HG03520 (cell line): ENCODE measurements at regions not wholly inside any gene's neighbourhood (a gene's known extent, or its start where the extent isn't known, plus 50 kb on each side); places are given as distances from the start of the nearest gene placed in this dataset.
"Not testable (repeated sequence)": the region's sequence is repeated elsewhere in the genome, so short reads cannot be mapped to it uniquely, and the experiment has no call there.

Experiments used
- ATAC-seq: cut with Tn5 transposase; IDR thresholded peaks from one replicate; pipeline ENCODE4 v1.9.1; 2021; ENCODE audit warnings: mild to moderate bottlenecking, moderate library complexity; ENCODE audit not compliant: unreplicated experiment

DNA sequence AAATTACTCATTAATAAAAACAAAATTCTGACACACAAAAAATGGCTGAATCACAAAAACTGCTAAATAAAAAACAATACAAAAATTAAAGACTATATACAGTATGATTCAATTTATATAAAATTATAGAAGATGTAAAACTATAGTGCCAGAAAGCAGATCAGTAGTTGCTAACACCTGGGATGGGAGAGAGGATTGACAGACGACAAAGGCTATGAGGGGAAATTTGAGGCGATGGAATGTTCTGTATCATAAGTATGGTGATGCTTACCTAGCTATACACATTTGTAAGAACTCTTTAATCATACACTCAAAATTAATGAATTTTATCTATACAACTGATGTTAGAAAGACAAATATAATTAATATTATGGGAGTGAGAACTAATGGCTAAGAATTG is 247.9 kb upstream of the GJE1 start:
- no peak for ATAC-seq

DNA sequence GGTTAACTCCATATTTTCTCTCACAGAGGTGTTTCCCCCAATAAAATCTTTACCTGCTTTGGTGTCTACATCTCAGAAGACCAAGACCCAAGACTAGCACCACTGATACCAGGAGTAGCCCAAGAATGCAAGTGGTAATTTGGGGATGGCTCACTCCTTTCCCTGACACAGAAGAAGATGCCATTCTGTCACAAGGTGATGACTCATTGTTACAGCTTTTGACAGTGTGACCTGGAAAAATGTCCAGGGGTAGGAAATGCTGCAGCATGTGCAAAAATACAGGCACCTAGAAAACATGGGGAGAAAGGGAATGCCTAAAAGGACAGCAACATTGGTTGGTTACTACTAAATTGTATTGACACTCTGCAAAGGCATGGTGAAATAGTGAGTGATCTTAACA is 254.0 kb upstream of the GJE1 start:
- no peak for ATAC-seq

DNA sequence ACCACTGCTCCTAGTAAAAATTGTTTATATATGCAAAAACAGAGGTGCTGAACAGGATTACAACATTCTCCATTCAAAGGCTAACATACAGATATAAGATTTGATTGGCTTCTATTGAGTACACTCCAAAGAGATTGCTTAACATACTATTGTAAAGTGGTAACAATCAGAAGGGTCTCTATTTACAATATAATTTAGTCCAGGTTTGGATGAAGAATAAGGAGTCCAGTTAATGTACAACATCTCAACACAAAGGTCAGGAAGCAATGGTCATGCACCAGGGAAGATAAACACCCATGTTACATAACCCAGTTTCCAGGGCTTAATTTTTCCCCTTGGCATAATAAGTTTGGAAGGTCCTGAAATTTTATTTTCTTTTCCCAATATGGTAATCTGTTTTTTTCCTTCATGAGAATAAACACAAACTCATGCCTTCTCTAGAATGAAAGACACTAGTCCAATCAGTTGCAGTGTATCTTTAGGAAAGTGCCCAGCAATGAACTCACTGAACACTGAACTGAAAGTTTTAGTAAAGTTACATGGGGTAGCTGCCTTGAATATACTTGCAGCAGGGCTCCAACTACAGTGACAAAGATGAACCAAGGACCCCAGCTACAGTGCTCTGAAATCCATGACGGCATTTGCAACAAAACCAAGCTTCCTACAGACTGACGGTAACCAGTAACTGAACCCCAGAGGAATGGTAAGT is 255.3 kb upstream of the GJE1 start:
- ATAC-seq, result no peak

DNA sequence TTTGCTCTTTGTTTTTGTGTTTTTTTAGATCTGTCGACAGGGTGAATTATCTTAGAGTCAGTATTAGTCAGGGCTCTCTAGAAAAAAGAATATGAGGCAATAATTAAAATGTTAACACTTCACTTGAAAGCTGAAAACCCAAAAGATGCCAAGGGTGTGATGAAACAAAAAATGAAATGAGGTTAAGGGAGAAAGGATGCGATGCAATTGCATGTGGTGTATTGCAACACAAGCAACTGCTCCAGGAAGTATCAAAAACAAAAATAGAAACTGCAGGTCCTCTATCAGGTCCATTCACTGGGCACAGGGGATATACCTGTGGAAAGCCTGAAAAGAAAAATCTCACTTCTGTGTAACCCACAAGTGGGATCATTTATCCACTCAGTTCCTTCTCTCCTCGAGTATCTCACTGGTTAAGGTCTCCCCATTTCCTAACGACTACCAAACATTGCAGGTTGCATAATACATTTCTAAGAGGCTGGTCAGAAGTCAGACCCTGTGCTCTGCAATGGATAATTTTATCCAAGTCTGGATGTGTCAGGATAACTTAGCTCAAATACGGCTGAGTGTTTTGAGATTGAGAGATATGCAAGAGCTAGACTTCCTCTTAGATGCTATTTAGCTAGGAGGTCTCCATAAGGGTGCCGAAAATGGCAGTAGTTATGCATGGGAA is 257.7 kb upstream of the GJE1 start:
- no peak for ATAC-seq

DNA sequence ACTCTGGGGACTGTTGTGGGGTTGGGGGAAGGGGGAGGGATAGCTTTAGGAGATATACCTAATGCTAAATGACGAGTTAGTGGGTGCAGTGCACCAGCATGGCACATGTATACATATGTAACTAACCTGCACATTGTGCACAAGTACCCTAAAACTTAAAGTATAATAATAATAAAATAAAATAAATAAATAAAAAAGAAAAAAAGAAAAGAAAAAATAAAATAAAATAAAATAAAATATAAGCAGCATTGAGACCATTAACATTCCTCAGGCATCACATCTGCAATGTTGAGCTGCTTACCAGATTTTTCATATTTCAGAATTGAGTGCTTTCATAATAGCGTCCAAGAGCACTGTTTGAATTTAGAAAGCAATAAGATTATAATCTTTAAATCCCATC is 263.2 kb upstream of the GJE1 start:
- ATAC-seq, result not testable (repeated sequence)

DNA sequence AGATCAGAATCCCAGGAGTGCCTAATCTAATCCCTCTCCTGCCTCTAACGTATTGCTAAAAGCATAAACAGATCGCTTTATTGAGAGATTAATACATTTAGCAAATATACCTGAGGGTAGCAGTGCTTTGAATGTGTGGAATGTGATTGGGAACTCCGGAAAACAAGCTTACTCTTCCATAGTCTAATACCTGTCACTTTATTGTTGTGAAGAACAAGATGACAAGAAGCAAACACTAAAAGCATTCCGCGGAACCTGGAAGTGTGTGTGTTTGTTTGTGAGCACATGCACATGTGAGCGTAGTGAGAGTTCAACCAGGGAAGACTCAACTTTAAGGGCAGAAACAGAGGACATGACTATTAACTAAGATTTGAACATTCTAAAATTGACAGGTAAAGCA is 265.0 kb upstream of the GJE1 start:
- ATAC-seq, result no peak

DNA sequence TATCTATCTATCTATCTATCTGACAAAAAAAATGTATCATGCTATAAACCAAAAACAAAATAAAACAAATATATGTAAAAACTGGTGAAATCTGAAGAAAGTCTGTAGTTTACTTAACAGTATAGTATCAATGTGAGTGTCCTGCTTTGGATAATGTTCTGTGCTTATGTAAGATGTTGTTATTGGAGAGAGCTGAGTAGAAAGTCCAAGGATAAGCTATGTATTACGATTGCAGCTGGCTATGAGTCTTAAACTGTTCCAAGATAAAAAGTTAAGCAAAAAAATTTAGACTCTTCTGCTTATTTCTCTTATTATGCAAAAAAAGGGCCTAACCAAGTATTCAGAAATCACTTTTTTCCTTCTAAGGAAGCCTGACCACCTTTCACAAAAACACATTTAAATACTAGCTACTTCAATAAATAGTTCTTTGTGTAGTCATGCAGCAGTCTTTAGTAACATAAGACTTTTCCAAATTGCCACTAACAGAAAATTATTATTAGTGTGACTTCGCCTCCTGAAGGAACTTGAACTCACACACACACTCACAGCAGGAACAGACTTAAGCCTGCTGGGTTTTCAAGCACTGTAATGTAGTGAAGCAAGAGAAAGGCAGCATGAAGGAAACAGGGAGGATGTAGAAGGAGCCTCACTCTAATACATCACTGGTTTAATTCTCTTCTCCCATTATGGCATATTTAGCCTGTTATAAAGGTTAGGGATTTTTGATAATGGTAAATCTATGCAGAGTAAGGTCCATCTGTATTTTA is 265.8 kb upstream of the GJE1 start:
- ATAC-seq, result no peak

DNA sequence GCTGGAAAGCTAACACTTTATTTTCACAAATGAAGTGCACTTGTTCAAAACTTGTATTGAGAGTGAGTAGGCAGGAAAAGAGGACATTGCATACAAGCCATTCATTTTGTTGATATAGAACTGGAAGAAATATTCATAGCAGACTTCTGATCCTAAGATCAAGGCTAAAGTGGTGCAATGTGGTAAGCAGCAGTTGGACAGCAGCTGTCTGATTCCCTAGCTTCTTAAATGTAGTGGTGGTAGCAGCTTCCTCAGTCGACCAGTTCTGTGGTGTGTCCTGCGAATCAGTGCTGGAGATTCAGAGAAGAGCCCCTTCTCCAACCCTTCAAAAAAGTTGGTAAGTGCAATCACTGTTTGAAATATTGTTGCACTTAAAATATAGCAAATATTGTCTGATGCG is 281.7 kb upstream of the GJE1 start:
- no peak for ATAC-seq

DNA sequence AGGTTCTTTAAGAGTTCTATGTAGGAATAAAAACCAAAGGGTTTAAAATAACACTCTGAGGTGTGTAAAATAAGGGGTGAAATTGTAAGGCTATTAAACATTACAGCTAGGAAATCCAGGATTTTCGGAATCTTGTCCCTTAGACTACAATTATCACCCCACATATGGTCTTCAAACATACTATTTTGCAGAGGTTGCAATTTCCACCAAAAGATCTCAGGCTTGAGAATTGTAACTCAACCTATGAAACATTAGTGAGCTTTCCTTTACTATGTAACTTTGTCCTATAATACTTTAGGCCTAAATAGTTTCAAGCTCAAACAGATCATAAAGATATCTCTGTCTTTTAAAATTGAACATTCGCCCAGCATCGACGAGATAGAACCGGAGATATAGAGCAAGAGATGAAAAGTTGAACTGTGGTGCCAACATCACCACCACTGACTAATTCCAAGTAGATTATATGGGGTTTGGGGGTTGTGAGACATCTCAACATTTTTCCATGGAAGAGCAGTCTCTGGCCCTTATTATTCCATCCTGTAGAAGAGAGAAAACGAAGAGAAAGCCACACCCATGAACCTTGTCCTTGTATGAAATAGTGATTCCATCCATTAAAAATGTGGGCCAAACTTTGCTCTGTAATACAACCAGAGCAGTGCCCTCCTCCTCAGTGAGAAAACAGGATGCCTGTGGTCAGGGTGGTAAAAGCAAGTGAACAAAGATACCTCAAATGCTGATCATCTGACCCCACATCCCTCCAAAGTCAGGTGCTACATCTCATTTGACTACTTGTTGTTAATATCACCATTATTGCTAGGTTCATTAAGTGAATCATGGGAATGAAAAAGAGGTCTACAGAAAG is 284.5 kb upstream of the GJE1 start:
- no peak for ATAC-seq

DNA sequence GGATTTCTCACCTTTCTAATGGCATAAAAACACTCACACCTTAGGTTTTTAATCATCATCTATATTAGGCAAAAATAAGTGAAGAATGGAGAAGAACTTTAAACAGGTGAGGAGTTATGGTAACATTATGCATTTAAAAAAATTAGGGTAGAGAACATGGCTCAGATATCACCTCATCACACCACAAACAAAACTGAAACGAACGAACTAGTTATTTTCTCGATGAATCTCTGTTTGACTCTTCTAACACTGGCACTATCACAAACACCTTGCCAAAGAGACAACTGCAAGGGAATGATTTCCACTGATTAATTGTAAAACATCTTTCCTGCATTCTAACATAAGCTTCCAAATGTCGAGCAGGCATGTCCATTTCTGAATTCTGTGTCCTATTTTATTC is 286.1 kb upstream of the GJE1 start:
- no peak for ATAC-seq

DNA sequence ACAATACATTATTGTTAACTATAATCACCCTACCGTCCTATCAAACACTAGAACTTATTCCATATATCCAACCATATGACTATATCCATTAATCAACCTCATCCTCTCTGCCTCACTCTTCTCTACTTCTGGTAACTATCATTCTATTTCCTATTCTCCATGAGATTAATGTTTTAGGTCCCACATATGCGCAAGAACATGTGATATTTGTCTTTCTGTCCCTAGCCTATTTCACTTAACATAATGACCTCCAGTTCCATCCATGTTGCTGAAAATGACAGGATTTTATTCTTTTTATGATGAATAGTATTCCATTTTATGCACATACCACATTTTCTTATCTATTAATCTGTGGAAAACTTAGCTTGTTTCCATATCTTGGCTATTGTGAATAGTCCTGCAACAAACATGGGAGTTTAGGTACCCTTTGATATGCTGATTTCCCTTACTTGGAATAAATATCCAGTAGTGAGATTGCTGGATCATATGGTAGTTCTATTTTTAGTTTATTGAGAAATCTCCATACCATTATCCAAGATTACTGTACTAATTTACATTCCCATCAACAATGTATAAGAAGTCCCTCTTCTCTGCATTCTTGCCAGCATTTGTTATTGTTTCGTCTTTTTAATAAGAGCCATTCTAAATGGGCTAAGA is 289.4 kb upstream of the GJE1 start:
- ATAC-seq, result no peak

DNA sequence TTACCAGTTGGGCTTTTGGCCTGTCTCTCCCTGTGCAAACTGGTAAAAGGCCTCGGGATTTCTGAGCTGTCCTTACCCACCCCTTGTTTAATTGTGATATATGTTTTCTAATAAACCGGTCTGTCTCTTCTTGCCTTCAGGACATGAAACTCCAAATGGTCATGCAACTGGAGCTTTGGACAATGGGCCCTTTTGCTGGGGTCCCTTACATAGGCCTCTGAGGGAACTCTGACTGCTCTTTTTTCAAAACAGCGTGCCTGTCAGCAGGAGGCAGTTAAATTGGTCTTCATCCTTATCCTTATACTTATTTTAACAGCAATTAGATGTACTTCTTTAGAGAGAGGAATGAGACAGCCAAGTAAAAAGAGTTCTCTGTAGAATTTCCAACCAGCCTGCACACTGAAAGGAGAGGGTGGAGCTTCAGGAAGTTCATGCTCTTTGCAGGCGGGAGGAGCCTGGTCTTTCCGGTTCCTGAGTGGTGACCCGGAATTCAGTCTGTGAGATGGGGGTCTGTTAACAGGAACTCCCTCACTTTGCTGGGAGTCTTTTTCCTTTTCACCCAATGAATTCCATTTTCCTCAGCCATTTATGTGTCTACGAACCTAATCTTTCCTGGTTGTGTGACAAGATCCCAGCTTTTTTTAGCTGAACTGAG is 299.6 kb upstream of the GJE1 start:
- no peak for ATAC-seq

DNA sequence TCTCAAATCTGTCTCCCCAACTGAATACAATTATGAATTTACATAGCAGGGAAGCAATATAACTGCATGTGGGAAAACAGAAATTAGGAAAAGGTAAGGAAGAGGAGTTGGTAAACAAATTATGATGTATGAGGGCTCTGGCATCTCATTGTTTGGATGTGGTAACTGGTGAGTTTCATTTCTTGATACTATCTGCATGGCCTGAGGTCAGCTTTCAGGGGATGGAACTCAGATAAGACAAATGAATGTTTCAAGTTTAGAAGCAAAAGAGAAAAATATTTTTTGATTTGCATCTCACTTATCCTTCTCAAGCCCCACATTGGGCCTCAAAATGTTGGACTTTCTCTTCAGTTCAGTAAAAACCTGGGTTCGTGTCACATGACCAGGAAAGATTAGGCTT is 302.2 kb upstream of the GJE1 start:
- ATAC-seq, result no peak

DNA sequence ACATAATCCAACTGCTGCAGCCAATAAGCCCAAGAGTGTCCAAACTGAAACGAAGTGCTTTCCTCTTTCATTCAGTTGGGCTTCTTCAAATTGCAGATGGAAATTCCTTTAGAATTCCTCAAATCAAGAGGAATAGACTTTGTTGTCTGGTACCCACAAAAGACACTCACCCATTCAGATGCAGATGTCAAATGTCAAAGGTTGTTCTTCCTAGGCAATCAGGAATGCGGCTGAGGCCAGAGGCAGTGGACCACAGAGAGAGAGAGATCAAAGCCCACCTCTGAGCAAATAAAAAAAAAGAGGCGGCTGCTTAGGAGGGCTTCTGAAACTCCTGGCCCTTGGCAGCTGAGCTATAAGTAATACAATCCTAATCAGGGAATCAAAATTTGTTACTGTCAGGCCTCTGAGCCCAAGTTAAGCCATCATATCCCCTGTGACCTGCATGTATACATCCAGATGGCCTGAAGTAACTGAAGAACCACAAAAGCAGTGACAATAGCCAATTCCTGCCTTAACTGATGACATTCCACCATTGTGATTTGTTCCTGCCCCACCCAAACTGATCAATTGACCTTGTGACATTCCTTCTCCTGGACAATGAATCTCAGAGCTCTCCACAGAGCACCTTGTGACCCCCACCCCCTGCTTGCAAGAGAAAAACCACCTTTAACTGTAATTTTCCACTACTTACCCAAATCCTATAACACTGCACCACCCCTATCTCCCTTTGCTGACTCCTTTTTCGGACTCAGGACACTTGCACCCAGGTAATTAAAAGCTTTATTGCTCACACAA is 303.0 kb upstream of the GJE1 start:
- ATAC-seq, result no peak

DNA sequence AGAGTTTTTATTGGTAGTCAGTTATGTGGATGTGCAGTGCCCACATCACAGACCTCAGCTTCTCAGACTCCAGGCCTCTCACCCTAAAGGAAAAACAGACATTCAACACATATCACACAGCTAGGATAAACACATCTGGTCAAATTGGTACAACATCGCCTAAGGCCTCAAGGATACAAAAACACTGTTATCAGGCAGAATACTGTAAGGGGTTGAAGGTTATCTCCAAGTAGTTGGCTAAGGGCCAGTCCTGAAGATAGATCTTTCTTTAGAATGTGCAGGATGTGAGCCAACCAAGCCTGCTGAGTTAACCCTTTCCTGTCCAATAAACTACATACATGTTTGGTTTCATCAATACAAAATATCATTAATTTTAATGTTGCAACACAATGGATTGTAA is 308.4 kb upstream of the GJE1 start:
- no peak for ATAC-seq

DNA sequence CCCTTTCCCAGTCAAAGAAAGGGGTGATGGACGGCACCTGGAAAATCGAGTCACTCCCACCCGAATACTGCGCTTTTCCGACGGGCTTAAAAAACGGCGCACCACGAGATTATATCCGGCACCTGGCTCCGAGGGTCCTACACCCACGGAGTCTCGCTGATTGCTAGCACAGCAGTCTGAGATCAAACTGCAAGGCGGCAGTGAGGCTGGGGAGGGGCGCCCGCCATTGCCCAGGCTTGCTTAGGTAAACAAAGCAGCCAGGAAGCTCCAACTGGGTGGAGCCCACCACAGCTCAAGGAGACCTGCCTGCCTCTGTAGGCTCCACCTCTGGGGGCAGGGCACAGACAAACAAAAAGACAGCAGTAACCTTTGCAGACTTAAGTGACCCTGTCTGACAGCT is 317.7 kb upstream of the GJE1 start:
- not testable (repeated sequence) for ATAC-seq

DNA sequence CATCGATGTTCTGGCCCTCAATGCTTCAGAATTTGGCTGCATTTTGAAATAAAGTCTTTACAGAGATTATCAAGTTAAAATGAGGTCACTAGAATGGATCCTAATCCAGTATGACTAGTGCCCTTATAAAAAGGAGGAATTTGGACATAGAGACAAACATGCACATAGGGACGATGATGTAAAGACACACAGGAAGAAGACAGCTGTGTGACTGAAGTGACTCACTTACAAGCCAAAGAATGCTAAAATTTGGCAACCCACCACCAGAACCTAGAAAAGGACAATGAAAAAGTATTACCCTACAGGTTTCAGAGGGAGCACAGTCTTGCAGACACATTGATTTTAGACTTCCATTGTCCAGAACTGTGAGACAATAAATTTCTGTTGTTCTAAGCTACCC is 322.8 kb upstream of the GJE1 start:
- no peak for ATAC-seq

DNA sequence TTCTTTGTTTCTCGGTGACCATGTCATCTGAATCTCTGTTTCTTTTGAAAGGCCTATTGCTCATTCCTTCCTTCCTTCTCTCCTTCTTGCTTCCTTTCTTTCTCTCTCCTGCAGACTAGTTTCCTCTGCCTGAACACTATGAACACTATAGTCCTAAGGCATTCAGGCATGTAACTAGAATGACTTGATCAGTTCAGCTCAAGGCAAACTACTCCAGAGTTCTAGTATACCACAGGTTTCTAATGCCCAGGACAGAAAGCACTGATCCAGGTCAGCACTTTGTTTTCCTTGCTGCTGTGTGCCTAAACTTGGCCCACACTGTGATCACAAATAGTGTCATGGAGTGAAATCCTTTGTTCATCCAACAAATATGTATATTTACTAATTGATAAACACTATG is 324.1 kb upstream of the GJE1 start:
- no peak for ATAC-seq

DNA sequence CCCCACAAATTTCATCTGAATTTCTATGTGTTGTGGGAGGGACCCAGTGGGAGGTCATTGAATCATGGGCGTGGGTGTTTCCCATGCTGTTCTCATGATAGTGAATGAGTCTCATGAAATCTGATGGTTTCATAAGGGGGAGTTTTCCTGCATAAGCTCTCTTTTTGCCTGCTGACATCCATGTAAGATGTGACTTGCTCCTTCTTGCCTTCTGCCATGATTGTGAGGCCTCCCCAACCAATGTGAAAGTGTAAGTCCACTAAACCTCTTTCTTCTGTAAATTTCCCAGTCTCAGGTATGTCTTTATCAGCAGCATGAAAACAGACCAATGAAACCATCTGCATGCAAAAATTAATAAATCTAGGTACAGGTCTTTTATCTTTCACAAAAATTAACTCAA is 331.8 kb upstream of the GJE1 start:
- not testable (repeated sequence) for ATAC-seq
